Body of pancreas (tissue), 4 donors: ENCODE measurements at regions not wholly inside any gene's neighbourhood (a gene's known extent, or its start where the extent isn't known, plus 50 kb on each side); places are given as distances from the start of the nearest gene placed in this dataset.

Source experiments
- ATAC-seq: fragments of 150-250 bp; one replicate; pipeline ENCODE4 v1.9.1; 2016
- DNase-seq, 4 donors: peaks; one replicate each; pipeline ENCODE4 v3.0.0-alpha.2; 2019
- H3K27ac ChIP-seq, 4 donors: fragments of 200-600 bp; sonication (generic); 1 replicate in 3 of 4; 2 replicates in 1 of 4; pipeline versions ENCODE4 v1.5.1 to v1.6.1; 2016 to 2019; ENCODE audit warnings: mild to moderate bottlenecking in 1 of 4, mixed read lengths in 1 of 4, moderate library complexity in 1 of 4
- H3K27me3 ChIP-seq, 2 donors: fragments of 200-600 bp; sonication (generic); one replicate each; pipeline ENCODE4 v1.6.0; 2016; ENCODE audit warnings: mild to moderate bottlenecking in 1 of 2
- H3K36me3 ChIP-seq, 2 donors: fragments of 200-600 bp; sonication (generic); replicated peaks in 1 of 2; 2 replicates each; pipeline ENCODE4 v1.5.1; 2016; ENCODE audit warnings: low read depth in 2 of 2; ENCODE audit not compliant: insufficient read depth in 1 of 2
- H3K4me1 ChIP-seq: fragments of 200-600 bp; sonication (generic); one replicate; pipeline ENCODE4 v1.6.0; 2016
- H3K4me3 ChIP-seq, 2 donors: fragments of 200-600 bp; sonication (generic); 1 replicate in 1 of 2; 2 replicates in 1 of 2; pipeline ENCODE4 v1.5.1; 2016 to 2019
- H3K9me3 ChIP-seq, 3 donors: fragments of 200-600 bp; sonication (generic); 1 replicate in 2 of 3; 2 replicates in 1 of 3; pipeline ENCODE4 v1.5.1; 2016
- CTCF ChIP-seq, 7 experiments: fragments of 450-650 bp in 4 of 7; fragments of 200-600 bp in 3 of 7; sonication (generic) in 3 of 7; IDR thresholded peaks; one replicate each; pipeline ENCODE4 v1.5.1; 2016 to 2019; ENCODE audit warnings: antibody characterized with exemption in 7 of 7
- POLR2A ChIP-seq, 3 donors: fragments of 450-650 bp; IDR thresholded peaks; one replicate each; pipeline ENCODE4 v1.6.1; 2016; ENCODE audit warnings: antibody characterized with exemption in 3 of 3, mild to moderate bottlenecking in 2 of 3
- WGBS, 2 donors: methylation state at CpG; one replicate each; pipeline ENCODE4 v1.1.5; 2017; 5-methylcytosine and 5-hydroxymethylcytosine counted together
- intact Hi-C: fragments of 100-400 bp; cut with DNase I; formaldehyde crosslinking; loops from one replicate; pipeline ENCODE4 v1.15.1; 2023

GRCh38 chr10:79012567-79012966 lies 56.2 kb upstream of the ZMIZ1 start:
- no peaks in the 10 kb centered on the region for H3K27me3 ChIP-seq
- 77 to 83% methylated on average over 4 of the region's 4 CpGs for WGBS, 2 donors
- DNase-seq (no peak), ATAC-seq (no peak)
- intact Hi-C loops, result no loop called here
- H3K36me3 ChIP-seq, result no peaks in the 10 kb centered on the region
- H3K27ac ChIP-seq, result no peak overlapping the region
- peaks cover 6% of the 10 kb centered on the region for H3K4me1 ChIP-seq
- TF ChIP-seq POLR2A (IDR thresholded peaks at IDR 0.05) (no peak), CTCF (IDR thresholded peaks at IDR 0.05) (no peak)
- no peaks in the 10 kb centered on the region for H3K9me3 ChIP-seq
- H3K4me3 ChIP-seq, result no peak overlapping the region

DNA sequence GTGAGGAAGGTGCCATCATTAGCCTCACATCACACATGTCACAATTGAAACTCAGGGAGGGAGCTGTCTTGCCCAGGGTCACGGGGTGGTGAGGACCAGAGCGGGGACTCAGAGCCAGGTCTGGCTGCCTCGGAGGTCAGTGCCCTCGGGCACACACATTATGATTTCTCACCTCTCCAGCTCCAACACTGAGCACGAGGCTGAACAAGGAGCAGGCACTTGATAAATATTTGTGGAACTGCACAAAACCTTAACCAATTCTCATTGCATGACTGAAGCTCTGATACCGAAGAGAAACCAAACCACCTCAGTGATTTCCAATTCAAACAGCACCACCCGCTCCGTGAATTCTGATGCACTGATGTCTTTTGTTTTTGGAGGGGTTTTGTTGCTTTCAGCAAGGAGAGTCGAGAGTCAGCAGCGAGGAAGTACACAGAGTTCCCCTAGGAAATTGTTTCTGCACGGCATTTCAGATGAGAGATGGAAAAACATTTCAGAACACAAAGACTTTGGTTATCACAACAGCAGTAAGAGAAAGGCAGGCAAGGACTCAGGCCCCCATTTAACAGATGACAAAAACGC lies 55.3 kb upstream of the ZMIZ1 start:
- Histone ChIP-seq H3K9me3 (no peaks in the 10 kb centered on the region), H3K27ac (no peak overlapping the region), H3K4me1 (peaks cover 4% of the 10 kb centered on the region), H3K4me3 (no peak overlapping the region), H3K36me3 (no peaks in the 10 kb centered on the region), H3K27me3 (no peaks in the 10 kb centered on the region)
- intact Hi-C loops, result no loop called here
- ATAC-seq (no peak), DNase-seq (no peak)
- 89 to 90% methylated on average over 12 of the region's 12 CpGs for WGBS, 2 donors
- TF ChIP-seq CTCF (IDR thresholded peaks at IDR 0.05) (no peak), POLR2A (IDR thresholded peaks at IDR 0.05) (no peak)

DNA sequence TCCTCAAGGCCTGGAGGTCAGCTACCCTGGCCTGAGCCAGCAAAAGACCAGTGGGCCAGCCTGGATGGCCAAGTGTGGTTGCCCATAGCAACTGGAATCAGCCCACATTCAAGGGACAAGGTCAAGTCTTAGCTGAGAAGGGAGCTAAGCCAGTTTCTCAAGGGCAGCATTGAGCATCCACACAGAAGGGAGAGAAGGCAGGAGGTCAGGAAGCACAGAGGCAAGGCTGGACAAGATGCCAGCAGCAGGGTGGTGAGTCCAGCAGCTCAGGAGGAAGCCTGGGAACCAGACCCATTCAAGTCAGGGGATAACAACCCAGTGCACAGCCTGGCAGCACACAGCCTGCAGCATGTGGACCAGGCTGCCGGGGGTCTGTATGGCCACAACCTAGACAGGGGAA lies 54.0 kb upstream of the ZMIZ1 start:
- Histone ChIP-seq H3K4me1 (no peaks in the 10 kb centered on the region), H3K4me3 (no peak overlapping the region), H3K36me3 (no peaks in the 10 kb centered on the region), H3K27ac (no peak overlapping the region), H3K9me3 (no peaks in the 10 kb centered on the region), H3K27me3 (no peaks in the 10 kb centered on the region)
- TF ChIP-seq POLR2A (IDR thresholded peaks at IDR 0.05), result no peak
- TF ChIP-seq CTCF (IDR thresholded peaks at IDR 0.05), result no peak
- DNase-seq (no peak), ATAC-seq (peak; percentile 19)
- intact Hi-C loops, result no loop called here
- WGBS, 2 donors, result 100% methylated on average over 1 of the region's 1 CpG

DNA sequence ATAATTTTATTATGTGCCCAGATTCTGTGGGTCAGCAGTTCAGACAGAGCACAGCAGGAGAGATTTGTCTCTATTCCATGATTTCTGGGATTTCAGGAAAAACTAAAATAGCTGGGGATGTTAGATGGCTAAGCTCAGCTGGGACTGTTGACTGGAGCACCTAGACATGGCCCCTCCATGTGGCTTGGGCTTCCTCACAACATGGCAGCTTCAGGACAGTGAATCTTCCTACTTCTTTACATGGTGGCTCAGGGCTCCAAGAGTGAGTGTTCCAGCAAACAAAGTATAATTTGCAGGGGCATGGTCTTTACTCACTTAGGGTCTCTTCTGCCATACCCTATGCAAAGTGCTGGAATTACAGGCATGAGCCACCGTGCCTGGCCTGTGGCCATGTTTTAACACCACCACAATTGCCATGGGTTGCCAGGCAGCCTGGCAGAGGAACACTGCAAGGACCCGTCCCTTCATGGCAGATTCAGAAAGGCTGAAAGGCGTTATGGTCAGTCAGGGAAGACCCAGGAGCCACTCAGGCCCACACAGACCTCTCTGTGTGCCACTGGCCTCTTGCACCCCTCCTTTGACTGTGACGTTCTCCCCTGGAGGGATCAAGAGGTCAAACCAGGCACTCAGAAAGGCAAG lies 50.8 kb upstream of the ZMIZ1 start:
- no peak overlapping the region for H3K27ac ChIP-seq
- no peaks in the 10 kb centered on the region for H3K9me3 ChIP-seq
- no peak for DNase-seq
- 88 to 91% methylated on average over 3 to 4 of the region's 4 CpGs for WGBS, 2 donors
- no peak for ATAC-seq
- no peaks in the 10 kb centered on the region for H3K27me3 ChIP-seq
- intact Hi-C loops, result no loop called here
- TF ChIP-seq POLR2A (IDR thresholded peaks at IDR 0.05) (no peak), CTCF (IDR thresholded peaks at IDR 0.05) (no peak)
- peaks cover 13% of the 10 kb centered on the region for H3K4me1 ChIP-seq
- no peaks in the 10 kb centered on the region for H3K36me3 ChIP-seq
- H3K4me3 ChIP-seq, result no peak overlapping the region

- H3K4me3 ChIP-seq, result no peak overlapping the region
- no peaks in the 10 kb centered on the region for H3K9me3 ChIP-seq
- intact Hi-C loops, result no loop called here
- H3K27me3 ChIP-seq, result no peaks in the 10 kb centered on the region
- H3K27ac ChIP-seq, result no peak overlapping the region
- H3K36me3 ChIP-seq, result no peaks in the 10 kb centered on the region
- WGBS, 2 donors, result 71 to 90% methylated on average over 4 to 5 of the region's 5 CpGs
- TF ChIP-seq POLR2A (IDR thresholded peaks at IDR 0.05) (no peak), CTCF (IDR thresholded peaks at IDR 0.05) (no peak)
- ATAC-seq (no peak), DNase-seq (no peak)
- H3K4me1 ChIP-seq, result peaks cover 19% of the 10 kb centered on the region
Observed at GRCh38 chr10:79018521-79019011, 50.2 kb upstream of the ZMIZ1 start.
